ENCODE measurements at regions not wholly inside any gene's neighbourhood (a gene's known extent, or its start where the extent isn't known, plus 50 kb on each side); places are given as distances from the start of the nearest gene placed in this dataset.

- no peak for TF ChIP-seq CTCF (conservative IDR thresholded peaks at IDR 0.05; ENCODE audit: low read depth, low read length)
- no peak overlapping the region for H3K4me3 ChIP-seq (ENCODE audit: low read depth, low read length)
- no peak for DNase-seq (ENCODE audit: low read depth)
Observed at GRCh38 chr6:125549202-125549884, 200.1 kb upstream of the HEY2 start.

DNA sequence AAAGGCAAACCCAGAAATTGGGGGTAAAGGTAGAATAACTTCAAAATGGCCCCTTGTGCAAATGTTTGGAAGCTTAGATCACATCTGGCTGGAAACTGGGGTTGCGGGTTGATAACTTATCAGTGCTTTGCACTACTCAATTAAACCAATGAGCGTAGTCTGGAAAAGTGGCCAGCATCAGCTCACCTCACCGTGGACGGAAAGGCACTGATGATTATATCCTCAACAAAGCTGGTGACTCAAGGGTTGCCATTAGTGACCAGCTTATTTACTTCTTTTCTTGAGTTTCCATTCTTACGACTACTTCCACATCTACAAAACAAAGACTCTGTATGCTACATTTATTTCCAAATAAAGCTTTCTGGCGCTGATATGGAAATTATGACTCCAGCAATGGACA lies 198.5 kb upstream of the HEY2 start:
- TF ChIP-seq CTCF (conservative IDR thresholded peaks at IDR 0.05; ENCODE audit: low read depth, low read length): no peak
- H3K4me3 ChIP-seq (ENCODE audit: low read depth, low read length): no peak overlapping the region
- DNase-seq (ENCODE audit: low read depth): no peak

DNA sequence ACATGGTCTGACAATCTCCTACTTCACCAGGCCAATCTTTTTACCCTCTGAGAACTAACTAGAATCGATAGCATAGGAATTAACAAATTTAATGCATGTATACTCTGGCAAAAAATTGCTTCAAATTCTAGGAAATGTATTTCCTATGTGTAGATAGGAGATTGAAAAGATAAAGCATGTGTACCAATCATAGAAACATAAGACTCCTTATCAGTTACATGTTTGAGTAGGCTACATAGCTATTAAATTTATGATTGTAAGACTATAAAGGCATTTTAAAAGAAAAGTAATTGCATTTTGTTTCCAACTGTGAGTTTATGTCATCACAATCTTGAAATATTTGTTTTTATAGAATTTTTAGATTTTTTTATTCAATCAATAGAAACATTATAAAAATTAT lies 196.6 kb upstream of the HEY2 start:
- no peak for DNase-seq (ENCODE audit: low read depth)
- TF ChIP-seq CTCF (conservative IDR thresholded peaks at IDR 0.05; ENCODE audit: low read depth, low read length): no peak
- H3K4me3 ChIP-seq (ENCODE audit: low read depth, low read length): no peak overlapping the region

GRCh38 chr6:125554456-125554855 lies 195.0 kb upstream of the HEY2 start:
- H3K4me3 ChIP-seq (ENCODE audit: low read depth, low read length): no peak overlapping the region
- no peak for DNase-seq (ENCODE audit: low read depth)
- TF ChIP-seq CTCF (conservative IDR thresholded peaks at IDR 0.05; ENCODE audit: low read depth, low read length): no peak

- no peak for TF ChIP-seq CTCF (conservative IDR thresholded peaks at IDR 0.05; ENCODE audit: low read depth, low read length)
- H3K4me3 ChIP-seq (ENCODE audit: low read depth, low read length): no peak overlapping the region
- DNase-seq (ENCODE audit: low read depth): no peak
Observed at GRCh38 chr6:125558241-125558843, 191.1 kb upstream of the HEY2 start.

DNA sequence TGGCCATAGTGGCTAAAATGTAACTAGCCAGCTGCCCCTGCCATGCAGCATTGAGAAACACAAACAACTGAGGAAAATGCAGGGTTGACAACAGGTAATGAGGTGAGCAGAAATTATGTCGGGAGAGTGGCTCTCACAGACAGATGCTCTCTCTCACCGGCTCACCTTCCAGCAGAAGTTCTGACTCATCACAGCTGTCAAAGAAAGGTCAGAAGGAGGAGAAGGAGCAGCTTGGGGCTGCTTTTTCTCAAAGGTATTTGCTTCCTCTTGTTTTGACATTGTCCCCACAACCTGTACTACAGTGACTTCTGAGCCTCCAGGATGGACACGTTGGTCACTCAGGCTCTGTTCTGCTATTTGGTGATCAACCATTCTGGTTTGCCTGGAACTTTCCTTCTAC lies 190.5 kb upstream of the HEY2 start:
- no peak overlapping the region for H3K4me3 ChIP-seq (ENCODE audit: low read depth, low read length)
- no peak for DNase-seq (ENCODE audit: low read depth)
- TF ChIP-seq CTCF (conservative IDR thresholded peaks at IDR 0.05; ENCODE audit: low read depth, low read length): no peak

GRCh38 chr6:125562156-125562555 lies 187.3 kb upstream of the HEY2 start:
- DNase-seq (ENCODE audit: low read depth): no peak
- TF ChIP-seq CTCF (conservative IDR thresholded peaks at IDR 0.05; ENCODE audit: low read depth, low read length): no peak
- no peak overlapping the region for H3K4me3 ChIP-seq (ENCODE audit: low read depth, low read length)

All from choroid plexus epithelial cell (primary cell).